GM21576 (cell line): ENCODE measurements at regions not wholly inside any gene's neighbourhood (a gene's known extent, or its start where the extent isn't known, plus 50 kb on each side); places are given as distances from the start of the nearest gene placed in this dataset.

ENCODE experiments used
- ATAC-seq: cut with Tn5 transposase; IDR thresholded peaks from one replicate; pipeline ENCODE4 v1.9.1; 2021; ENCODE audit warnings: mild to moderate bottlenecking, moderate library complexity; ENCODE audit not compliant: unreplicated experiment

DNA sequence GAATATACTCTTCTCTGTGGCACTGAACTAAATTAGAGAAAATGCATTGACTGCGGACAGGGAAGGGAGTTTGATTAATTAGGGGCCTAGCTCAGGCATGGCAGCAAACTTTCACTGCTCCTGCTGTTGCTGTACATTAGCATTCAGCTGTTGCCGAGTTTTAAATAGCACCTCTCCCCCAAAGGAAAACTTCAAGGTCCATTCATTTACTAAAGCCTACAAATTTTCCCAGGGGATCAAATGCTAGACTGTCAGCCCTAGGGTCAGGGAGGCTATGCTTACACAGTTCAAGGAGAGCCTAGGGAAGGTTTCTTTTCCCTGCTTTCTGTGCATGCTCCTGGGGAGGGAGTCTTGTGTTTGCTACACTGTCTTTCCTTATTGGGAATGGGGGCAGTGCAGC lies 60.0 kb upstream of the GZMB start:
- ATAC-seq = no peak

DNA sequence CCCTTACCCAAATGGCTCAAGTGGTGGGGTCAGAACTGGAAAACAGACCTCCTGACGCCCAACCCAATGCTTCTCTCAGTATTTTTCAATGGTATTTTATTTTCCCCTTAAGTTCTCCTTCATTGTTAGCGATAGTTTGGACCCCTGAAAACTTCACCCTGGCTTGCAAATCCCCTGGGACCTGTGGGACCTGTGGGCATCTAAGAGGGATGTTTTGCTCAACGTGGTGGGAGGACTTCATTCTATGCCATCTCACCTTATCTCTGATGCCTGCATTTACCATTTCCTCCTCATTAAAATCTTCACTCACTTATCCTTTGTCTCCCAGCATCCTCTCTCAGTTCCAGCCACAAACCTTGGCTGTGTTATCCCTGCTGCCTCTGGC lies 59.4 kb upstream of the GZMB start:
- no peak for ATAC-seq

GRCh38 chr14:24692382-24693352 lies 58.7 kb upstream of the GZMB start:
- ATAC-seq = no peak

- peak; percentile 58 for ATAC-seq
Observed at GRCh38 chr14:24690492-24690891, 56.5 kb upstream of the GZMB start.

DNA sequence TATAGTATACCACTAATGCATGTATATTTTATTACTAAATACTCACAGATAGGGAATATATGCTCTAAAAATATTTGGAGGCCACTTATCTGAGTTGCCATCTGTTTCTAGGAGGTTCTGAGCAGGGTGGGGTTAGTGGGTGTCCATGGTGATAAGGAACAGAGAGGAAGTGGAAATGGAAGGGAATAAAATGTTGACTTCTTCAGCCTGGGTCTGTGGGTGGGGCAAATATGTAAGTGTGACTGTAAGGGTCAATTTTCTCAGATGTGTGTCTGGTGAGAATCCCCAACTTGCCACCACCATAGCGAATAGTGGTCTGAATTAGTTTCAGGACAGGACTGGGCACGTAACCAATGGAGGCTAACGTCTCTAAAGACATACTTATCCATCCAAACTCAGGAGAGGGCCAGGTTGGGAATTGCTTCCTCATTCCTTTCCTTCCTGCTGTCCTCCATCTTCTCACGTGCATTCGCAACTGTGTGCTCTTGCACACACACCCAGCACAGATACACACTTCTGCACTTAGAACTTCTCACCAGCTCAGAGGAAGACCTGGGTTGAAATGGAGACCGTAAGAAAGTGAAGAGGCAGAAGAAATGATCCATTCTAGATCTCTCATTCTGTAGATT lies 54.2 kb upstream of the GZMB start:
- no peak for ATAC-seq
